DND-41 (cell line): ENCODE measurements at regions not wholly inside any gene's neighbourhood (a gene's known extent, or its start where the extent isn't known, plus 50 kb on each side); places are given as distances from the start of the nearest gene placed in this dataset.

Experiments
- ATAC-seq: fragments of 200-7000 bp; cut with Tn5 transposase; 3 replicates; pipeline ENCODE4 v1.9.1; 2021; ENCODE audit warnings: low read depth; ENCODE audit not compliant: insufficient read depth
- DNase-seq: peaks from one replicate; pipeline ENCODE4 v3.0.0-alpha.2; 2020
- H2AFZ ChIP-seq: 2 replicates; pipeline ENCODE4 v1.6.0; 2012; ENCODE audit warnings: low read depth, low read length
- H3K27ac ChIP-seq: 2 replicates; pipeline ENCODE4 v1.5.1; 2012; ENCODE audit warnings: low read length, inconsistent platforms
- H3K27me3 ChIP-seq: fragments of 200-600 bp; sonication (generic); 2 replicates; pipeline ENCODE4 v1.6.0; 2012; ENCODE audit warnings: low read length, mild to moderate bottlenecking, inconsistent platforms; ENCODE audit not compliant: insufficient read depth, poor library complexity
- H3K36me3 ChIP-seq: 2 replicates; pipeline ENCODE4 v1.5.1; 2012; ENCODE audit warnings: low read length, inconsistent platforms; ENCODE audit not compliant: insufficient read depth
- H3K4me1 ChIP-seq: 2 replicates; pipeline ENCODE4 v1.5.1; 2012; ENCODE audit warnings: mild to moderate bottlenecking, low read length; ENCODE audit not compliant: insufficient read depth
- H3K4me2 ChIP-seq: 2 replicates; pipeline ENCODE4 v1.6.0; 2012; ENCODE audit warnings: mild to moderate bottlenecking, moderate library complexity, low read length, inconsistent platforms; ENCODE audit not compliant: insufficient read depth
- H3K4me3 ChIP-seq, 2 experiments: fragments of 200-600 bp in 1 of 2; shearing (Covaris generic) in 1 of 2; 2 replicates each; pipeline ENCODE4 v1.5.1; 2012 to 2016; ENCODE audit warnings: inconsistent platforms in 2 of 2, low read length in 2 of 2, mild to moderate bottlenecking in 2 of 2, low read depth in 1 of 2, moderate library complexity in 1 of 2
- H3K79me2 ChIP-seq: 2 replicates; pipeline ENCODE4 v1.6.0; 2012; ENCODE audit warnings: low read length, inconsistent platforms; ENCODE audit not compliant: insufficient read depth
- H3K9ac ChIP-seq: 2 replicates; pipeline ENCODE4 v1.6.0; 2012; ENCODE audit warnings: low read depth, mild to moderate bottlenecking, inconsistent platforms, low read length, moderate library complexity
- H3K9me3 ChIP-seq: 2 replicates; pipeline ENCODE4 v1.5.1; 2012; ENCODE audit warnings: low read length, moderate library complexity, mild to moderate bottlenecking, inconsistent platforms; ENCODE audit not compliant: insufficient read depth, severe bottlenecking
- H4K20me1 ChIP-seq: 2 replicates; pipeline ENCODE4 v1.6.0; 2012; ENCODE audit warnings: low read length; ENCODE audit not compliant: insufficient read depth
- CTCF ChIP-seq: IDR thresholded peaks from 2 replicates; pipeline ENCODE4 v1.5.1; 2012; ENCODE audit warnings: borderline replicate concordance, low read length, moderate library complexity, mild to moderate bottlenecking; ENCODE audit not compliant: poor library complexity, severe bottlenecking; ENCODE audit errors: extremely low read depth
- EZH2 ChIP-seq: IDR thresholded peaks from 3 replicates; pipeline ENCODE4 v1.6.1; 2012; ENCODE audit warnings: borderline replicate concordance, low read depth, mild to moderate bottlenecking, moderate library complexity, low read length, inconsistent platforms; ENCODE audit not compliant: severe bottlenecking

DNA sequence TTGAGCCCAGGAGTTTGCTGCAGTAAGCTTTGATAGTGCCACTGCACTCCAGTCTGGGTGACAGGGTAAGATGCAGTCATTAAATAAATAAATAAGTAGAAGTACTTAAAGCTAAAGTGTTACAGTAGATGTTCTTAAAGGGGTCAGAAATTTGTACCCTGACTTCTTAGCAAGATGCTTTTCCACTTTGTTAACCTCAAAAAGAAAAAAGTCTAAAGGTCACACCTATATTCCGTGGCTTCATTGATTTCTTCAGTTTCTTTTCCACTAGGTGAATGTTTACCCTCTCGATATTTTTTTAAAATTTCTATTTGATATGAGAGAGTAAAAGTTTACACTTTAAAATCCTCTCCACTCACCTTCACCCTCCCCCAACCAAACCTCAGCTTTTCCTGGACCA lies 64.3 kb upstream of the PLEKHA5 start:
- Histone ChIP-seq H3K27me3 (no peaks in the 10 kb centered on the region), H3K79me2 (no peaks in the 10 kb centered on the region), H2AFZ (no peak overlapping the region), H3K4me3 (no peak overlapping the region), H3K36me3 (no peaks in the 10 kb centered on the region), H3K9me3 (no peaks in the 10 kb centered on the region), H3K4me1 (no peaks in the 10 kb centered on the region), H3K27ac (no peak overlapping the region), H3K9ac (no peak overlapping the region), H3K4me2 (no peak overlapping the region), H4K20me1 (no peaks in the 10 kb centered on the region)
- no peak for ATAC-seq
- no peak for DNase-seq
- TF ChIP-seq CTCF (no peak), EZH2 (no peak)

- H3K36me3 ChIP-seq, result no peaks in the 10 kb centered on the region
- no peaks in the 10 kb centered on the region for H3K4me1 ChIP-seq
- H3K27ac ChIP-seq, result no peak overlapping the region
- DNase-seq, result no peak
- H3K9me3 ChIP-seq, result no peaks in the 10 kb centered on the region
- no peak for ATAC-seq
- TF ChIP-seq CTCF (no peak), EZH2 (no peak)
- no peaks in the 10 kb centered on the region for H3K27me3 ChIP-seq
- H3K9ac ChIP-seq, result no peak overlapping the region
- H3K4me3 ChIP-seq, result no peak overlapping the region
- no peaks in the 10 kb centered on the region for H3K79me2 ChIP-seq
- H3K4me2 ChIP-seq, result no peak overlapping the region
- H2AFZ ChIP-seq, result no peak overlapping the region
- H4K20me1 ChIP-seq, result no peaks in the 10 kb centered on the region
Observed at GRCh38 chr12:19065871-19066270, 63.7 kb upstream of the PLEKHA5 start.

- ATAC-seq, result no peak
- Histone ChIP-seq H3K27me3 (no peaks in the 10 kb centered on the region), H3K27ac (no peak overlapping the region), H4K20me1 (no peaks in the 10 kb centered on the region), H3K4me1 (no peaks in the 10 kb centered on the region), H3K4me2 (no peak overlapping the region), H2AFZ (no peak overlapping the region), H3K36me3 (no peaks in the 10 kb centered on the region), H3K4me3 (no peak overlapping the region), H3K9ac (no peak overlapping the region), H3K9me3 (no peaks in the 10 kb centered on the region), H3K79me2 (no peaks in the 10 kb centered on the region)
- no peak for TF ChIP-seq CTCF
- no peak for TF ChIP-seq EZH2
- DNase-seq, result no peak
Observed at GRCh38 chr12:19066475-19067001, 63.0 kb upstream of the PLEKHA5 start.

DNA sequence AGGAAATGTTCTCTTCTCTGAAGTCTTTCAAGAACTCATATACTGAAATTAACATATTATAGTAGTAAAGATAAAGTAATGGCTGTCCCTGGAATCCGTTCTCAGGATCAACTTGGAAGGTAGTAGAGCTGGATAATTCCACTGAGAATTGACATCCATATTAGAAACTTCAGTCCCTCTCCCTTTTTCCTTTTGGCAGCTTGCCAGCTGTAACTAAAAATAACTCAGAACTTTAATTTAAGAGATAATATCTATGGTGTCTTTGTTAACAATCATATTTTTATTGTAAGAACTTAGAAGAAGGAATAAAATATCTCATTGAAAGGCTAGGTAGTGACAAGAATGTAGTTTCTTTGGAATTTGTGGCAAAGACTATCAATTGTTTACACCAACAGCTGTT lies 61.4 kb upstream of the PLEKHA5 start:
- no peaks in the 10 kb centered on the region for H3K9me3 ChIP-seq
- no peaks in the 10 kb centered on the region for H3K27me3 ChIP-seq
- no peak overlapping the region for H3K27ac ChIP-seq
- ATAC-seq (no peak), DNase-seq (no peak)
- H3K4me3 ChIP-seq, result no peak overlapping the region
- H3K4me1 ChIP-seq, result no peaks in the 10 kb centered on the region
- H3K4me2 ChIP-seq, result no peak overlapping the region
- H4K20me1 ChIP-seq, result no peaks in the 10 kb centered on the region
- no peak overlapping the region for H2AFZ ChIP-seq
- no peaks in the 10 kb centered on the region for H3K36me3 ChIP-seq
- no peaks in the 10 kb centered on the region for H3K79me2 ChIP-seq
- TF ChIP-seq EZH2 (no peak), CTCF (no peak)
- no peak overlapping the region for H3K9ac ChIP-seq
